GM18517 (cell line): ENCODE measurements at regions not wholly inside any gene's neighbourhood (a gene's known extent, or its start where the extent isn't known, plus 50 kb on each side); places are given as distances from the start of the nearest gene placed in this dataset.

Experiments used
- ATAC-seq: cut with Tn5 transposase; IDR thresholded peaks from one replicate; pipeline ENCODE4 v1.9.1; 2021; ENCODE audit warnings: mild to moderate bottlenecking, moderate library complexity; ENCODE audit not compliant: unreplicated experiment

DNA sequence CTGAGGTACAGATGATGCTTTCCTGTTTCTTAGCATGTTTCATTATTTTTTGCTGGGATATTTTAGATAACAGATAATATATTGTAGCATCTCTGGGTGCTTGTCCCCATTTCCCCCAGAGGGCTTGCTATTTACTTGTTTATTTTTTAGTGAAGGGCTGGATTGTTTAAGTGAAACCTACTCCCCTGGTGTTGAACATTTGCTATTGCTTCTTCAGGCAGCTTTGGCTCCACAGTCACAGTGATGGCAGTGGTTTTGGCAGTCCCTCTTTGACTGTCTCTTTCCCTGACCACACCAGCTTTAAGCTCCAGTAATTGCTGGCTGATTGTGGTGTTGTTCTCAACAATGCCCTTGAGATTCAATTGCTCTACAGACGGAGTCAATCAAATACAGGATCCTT, 128.9 kb downstream of the KLF13 start:
- ATAC-seq: no peak

DNA sequence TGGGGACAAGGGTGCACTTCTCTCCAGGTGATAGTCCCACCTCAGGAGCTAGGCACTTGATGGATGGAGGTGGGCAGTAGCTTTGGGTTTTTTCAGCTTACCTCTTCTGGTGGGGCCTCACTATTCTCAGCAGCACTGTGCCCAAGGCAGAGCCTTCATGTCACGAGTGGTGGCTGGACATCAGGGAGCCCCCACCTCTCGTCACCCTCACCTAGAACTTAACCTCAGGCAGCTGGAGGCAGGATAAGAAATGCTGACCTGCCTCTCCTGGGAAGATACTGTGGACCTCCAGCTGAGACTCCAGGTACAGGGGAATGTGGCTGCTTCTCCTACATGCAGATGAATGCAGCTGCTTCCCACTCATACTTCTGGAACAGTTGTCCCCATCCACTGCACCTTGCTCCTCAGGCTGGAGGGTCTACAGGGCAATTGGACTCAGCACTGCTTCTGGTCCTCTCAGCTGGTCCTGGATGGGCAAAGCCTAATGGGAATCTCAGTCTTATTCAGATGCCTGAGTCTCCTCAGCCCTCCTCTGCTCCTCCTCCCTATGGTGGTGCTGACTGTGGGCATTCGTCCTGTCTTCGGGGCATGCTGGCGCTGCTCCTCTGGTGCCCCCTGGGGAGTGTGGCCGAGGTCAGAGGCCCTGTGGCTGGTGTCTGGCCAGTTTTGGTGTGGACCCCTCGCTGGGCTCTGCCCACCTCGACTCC, 129.9 kb downstream of the KLF13 start:
- ATAC-seq: no peak

DNA sequence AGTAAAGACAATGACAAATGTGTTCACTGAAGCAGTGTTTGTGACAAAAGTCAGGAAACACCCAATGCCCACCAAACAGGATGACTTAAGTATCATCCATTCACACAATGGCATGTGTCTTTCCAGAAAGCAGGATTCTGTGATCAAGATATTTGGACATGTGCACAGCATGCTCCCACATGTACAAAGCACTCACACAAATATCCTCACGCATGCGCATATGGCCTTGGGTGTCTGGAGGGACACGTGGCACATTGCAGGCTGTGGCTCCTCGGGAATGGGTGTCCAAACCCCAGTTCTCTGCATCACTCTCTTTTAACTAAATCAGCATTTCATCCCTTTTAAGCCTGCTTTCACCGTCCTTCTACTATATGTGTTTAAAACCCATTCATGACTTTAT, 130.5 kb downstream of the KLF13 start:
- ATAC-seq: no peak

DNA sequence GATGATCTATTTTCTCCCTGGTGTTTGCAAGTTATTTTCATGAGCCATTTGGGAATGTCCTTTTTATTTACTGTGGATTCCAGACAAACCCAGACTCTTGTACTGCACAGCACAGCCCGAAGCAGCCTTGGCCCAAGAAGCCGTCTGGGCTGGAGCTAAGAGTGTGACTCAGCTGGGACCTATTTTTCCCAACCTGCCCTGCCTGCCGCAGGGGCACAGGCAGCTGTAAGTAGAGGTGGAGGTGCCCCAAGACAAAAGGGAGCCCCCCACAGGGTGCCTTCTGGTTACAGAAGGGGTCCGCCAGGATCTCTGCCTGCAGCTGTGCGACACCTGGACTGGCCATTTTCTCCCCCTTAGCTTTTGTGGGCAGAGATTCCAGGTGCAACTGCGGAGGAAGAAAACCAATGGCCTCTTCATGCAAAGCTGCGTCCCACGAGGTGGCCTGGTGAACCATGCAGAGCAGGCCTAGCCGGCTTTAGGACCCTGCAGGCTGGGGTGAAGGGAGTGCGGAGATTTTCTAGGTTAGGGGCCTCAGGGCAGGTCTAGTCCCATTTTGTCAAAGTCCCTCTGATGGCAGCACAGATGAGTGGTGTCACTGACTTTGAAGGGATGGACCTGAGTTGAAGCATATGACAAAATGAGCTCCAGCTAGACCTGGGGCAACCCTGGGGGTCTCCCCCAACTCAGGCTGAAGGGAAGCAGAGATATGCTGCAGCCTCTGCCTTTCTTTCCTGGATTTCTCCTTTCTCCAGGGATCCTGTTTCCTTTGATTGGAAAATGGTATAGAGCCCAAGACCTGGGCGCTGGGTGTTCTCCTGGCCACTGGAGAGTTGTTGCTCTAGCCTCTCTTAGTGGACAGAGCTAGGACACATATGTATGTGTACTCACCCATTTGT, 131.2 kb downstream of the KLF13 start:
- ATAC-seq: no peak

DNA sequence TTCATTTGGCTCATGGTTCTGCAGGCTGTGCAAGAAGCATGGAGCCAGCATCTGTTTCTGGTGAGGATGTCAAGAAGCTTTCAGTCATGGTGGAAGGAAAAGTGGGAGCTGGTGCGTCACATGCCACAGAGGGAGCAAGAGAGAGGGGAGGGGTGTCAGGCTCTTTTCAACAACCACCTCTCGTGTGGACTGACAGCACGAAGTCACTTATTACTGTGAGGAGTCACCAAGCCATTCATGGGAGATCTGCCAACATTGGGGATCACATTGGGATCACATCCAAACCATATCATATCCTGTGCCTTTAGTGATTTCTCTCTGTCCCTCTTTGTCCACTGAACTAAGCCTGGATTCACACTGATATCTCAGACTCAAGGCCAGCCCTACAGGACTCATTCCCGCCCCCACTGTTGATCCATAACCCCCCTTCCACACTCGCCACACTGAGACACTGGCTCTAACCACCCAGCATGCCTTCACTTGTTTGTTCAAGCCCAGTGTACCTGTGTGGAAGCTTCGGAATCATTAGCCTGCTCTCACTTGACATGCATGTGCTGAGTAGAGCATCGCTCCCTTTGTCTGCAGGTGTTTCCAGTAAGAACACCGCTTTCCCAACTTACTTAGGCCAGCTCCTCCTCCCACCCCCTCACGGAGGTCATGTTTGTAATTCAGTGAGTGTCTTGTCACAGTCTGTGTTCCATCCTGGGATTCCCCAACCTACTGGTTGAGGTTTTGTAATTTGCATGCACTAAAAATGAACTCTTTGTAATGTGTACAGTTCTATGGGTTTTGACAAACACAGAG, 132.2 kb downstream of the KLF13 start:
- ATAC-seq: peak; percentile 95

DNA sequence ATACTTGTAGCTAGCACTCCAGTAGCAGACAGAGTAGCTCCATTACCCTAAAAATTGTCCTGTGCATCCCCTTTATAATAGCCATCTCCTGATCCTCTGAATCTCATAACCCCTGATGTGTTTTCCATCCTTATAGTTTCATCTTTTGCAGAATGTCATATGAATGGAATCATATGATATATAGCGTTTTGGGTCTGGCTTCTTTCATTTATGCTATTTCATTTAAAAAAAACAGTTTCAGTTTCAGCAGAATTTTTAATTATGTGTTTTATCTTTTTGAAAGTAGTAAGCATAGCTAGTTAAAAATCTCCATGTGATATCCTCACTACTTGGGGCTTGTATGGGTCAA, 132.7 kb downstream of the KLF13 start:
- ATAC-seq: no peak

DNA sequence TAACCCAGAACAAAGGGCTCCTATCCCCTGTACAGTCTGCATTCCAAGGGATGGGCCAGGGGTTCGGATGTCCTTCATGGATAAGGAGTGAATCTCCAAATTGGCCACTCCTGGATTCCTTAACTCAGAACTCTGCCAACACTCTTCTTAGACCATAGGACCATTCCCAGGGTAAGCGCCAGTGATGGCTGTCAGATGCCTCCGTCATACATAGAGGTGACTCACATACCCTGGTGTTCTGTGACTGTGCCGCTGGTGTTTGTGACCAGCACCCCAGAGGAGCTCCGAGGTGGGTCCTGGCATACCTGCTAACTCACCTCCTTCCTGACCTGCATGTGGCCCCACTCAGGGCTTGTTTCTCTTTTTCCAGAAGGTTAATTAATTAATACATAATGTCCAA, 134.7 kb downstream of the KLF13 start:
- ATAC-seq: no peak

DNA sequence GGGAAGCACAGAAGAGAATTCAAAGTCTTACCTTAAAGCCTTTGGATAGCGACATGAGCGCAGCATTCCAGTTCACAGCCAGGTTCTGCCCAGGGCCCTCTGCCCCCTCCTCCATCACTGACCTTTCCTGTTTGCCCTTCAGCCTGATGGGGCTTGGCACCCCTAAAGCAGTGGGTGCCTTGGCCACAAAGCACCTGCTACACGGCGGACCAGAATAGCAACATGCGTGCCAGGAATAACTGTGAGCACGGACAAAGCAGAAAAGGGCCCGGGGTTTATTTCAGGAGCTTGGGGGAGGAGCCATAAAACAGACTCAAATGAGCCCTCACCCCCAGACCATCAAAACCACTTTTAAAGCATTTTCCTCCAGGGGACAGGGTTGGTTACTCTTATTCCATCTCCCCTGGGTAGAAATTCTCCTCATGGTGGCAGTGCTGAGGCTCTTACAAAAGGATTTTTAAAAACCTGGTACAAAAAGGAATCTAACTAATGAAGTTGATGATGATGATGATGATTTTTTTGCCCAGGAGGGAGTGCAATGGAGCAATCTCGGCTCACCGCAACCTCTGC, 135.4 kb downstream of the KLF13 start:
- no peak for ATAC-seq

DNA sequence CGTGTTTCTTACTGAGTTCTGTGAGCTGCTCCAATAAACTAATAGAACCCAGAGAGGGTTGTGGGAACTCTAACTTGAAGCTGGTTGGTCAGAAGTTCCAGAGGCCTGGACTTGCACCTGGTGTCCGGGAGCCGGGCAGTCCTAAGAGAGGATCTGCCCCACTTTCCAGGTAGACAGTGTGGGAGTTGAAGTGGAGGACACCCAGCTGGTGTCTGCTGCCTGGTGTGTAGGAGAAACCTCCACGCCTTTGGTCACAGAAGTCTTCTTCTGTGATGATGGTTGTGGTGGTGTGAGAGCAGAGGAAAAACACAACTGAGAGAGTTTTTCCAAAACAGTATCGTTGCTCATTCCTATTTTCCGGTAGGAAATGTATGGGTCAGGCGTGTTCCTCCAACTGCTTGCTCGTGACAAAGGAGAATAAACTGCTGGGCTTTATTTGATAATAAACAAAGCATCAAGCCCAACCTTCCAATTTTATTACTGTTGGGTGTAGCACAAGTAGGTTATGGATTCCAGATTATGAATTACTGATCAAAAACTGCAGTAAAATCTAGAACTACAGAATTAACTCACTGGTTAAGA, 137.0 kb downstream of the KLF13 start:
- no peak for ATAC-seq

DNA sequence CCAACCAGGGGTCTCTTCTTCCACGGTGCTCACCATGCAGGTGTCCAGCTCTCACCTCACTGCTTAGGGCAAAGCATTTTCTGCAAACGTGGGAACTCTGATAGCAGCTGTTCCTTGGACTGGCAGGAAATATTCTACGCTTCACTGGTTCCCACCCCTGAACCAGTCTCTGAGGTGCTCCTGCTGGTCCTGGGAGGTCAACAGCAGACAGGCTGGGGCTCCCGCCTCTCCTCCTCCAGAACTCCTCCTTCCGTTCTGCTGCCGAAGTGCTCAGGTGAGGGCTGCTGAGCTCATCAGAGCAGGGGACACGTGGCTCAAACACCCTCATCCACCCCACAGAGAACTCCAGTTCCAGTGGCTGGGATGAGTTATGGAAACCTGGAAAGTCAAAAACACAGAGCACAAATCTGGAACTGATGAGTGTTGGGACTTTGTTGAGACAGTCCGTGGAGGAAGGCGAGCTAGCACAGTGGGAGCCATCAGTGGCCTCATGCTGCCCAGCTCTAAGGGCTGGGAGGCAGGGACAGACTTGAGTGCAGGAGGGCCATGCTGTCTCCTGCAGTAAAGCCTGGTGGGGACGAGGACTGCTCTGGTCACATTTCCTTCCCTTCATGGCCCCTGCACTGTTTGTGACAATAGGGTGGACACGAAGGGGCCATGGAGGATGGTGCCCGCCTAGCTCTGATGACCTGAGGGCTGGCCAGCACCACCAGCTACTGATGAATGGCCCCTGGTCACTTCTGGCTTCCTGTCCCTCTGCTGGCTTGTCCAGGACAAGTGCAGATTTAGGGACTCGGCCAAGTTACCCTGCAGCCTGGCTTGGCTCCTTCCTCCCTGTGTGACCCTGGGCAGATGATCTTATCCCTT, 137.8 kb downstream of the KLF13 start:
- ATAC-seq: no peak

DNA sequence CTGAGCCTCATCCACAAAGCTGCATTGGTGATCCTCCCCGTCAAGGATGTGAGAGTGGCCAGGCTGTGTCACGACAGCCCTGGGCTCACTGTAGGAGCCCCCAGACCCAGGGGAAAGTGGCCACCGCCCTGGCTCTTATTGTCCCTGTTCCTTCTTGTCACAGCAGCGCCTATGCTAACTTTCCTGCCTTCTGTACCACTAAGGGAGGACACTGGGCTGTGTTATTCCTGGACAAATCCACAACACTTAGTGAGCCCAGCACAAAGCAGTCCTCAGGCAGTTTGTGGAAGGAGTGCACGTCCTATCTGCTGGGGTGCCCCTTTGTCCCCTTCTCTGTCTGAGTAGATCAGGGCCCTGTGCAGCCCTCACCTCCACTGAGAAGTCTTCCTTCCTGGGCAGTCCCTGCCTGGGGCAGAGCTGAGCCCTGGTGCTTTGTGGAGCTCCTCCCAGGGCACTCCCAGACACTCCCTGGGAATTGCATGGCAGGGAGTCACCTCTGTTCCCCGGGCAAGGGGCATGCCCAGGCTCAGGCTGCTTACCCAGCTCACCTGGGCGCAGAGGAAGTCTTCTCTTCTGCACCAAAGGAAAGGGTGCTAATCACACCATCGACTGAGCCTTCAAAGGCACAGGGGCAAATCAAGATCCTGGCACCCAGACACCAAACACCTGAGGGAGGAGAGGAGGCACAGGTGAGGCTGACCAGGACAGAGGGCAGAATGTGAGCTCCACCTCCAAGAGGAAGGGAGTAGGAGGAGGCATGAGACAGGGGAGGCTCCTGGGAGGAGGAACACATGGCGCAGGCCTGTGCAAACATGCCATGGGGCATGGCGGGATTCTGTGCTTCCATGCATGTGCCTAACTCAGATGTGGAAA, 138.7 kb downstream of the KLF13 start:
- no peak for ATAC-seq

DNA sequence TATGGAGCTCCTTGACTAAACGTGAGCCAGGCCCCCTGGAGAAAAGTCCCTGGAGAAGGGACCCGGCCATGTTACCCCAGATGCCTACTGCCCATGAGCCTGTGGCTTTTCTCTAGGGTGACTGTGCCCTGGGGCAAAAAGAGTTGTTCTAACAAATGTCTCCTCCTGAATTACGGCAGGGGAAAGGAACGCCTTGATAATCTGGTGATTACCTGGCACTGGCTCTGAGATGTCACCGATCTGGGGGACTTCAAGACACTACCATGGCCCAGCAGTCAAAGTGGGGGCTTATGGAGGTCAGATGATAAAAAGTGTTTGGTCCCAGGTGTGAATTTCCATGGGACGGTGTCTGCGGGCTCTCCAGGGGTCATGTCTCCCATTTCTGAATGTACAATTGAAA, 140.7 kb downstream of the KLF13 start:
- ATAC-seq: no peak

DNA sequence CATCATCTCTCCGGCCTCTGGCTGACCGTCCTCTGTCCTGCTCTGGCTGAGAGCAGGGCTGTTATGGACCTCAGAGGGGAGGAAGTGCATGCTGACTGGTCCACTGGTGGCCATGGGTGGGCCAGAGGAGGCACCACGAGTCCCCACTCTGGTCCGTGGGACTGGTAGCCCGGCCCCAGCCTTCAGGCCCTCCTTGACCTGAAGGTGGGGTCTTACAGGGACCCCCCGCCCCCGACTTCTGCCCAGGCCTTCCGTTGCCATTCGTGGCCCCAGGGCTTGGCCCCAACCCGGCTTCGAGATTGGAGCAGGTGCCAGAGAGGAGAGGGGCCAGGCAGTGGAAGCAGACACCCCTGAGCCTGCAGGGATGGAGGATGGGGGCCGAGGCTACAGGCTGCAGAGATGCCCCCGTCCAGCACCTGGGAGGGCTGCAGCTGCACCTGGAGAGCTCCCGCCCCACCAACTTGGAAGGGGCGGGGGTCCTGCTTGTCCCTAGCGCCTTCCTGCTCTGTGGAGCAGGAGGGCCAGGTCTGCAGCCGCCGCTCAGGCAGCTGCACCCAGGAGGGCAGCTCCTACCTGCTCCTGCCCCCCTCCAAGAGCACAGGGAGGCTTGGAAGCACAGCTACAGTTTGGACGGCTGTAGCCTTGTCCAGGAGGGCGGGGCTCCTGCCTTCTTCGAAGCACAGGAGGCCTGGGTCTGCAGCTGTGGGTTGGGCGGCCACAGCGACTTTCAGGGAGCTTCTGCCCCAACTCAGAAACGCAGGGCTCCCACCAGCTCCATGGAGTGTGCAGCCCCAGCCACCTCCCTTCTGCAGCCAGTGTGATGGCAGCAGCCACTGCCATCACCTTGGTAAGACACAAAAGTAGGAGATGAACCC, 142.5 kb downstream of the KLF13 start:
- no peak for ATAC-seq

DNA sequence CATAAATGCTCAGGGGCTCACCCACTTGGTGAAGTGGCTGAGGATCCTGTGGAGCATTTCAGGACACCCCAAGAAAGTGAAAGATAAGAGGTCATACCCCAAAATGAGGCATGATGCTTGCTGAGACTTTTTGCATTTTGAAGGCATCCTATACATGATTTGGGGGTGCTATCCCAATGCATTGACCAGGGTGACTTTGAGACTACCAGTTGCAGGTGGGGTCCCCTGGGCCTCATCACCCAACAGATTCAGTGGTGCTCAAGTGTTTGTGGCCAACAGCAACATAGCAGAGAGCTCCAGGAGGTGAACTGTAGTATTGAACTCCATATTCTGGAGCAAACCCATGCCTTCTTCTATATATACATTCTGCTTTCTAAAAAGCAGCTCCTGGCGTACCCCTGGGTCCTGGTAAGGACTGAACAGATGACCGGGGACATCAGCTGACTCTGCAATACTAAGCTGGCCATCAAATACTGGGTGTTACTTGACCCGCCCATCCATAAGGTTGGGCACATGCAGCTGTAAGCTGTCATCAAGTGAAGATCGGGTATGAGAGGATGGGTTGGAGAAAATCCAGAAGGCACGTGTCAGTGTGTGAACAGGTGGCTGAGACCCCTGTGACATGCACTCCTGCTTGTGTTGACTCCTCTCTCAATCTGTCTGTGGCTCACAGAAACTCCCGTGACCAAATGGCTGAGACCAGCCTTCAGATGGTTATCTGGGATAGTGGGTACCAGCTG, 143.3 kb downstream of the KLF13 start:
- ATAC-seq: no peak

DNA sequence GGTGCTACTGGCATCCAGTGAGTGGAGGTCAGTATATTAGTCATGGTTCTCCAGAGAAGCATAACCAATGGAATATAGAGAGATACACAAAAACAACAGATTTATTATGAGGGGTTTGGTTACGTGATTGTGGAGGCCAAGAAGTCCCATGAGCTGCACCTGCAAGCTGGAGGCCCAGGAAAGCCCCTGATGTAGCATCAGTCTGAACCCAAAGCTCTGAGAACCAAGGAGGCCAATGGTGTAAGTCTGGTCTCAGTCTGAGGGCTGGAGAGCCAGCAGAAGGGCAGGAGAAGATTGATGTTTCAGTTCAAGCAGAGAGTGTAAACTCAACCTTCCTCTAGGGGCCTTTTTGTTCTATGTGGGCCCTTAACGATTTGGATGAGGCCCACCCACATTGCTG, 144.1 kb downstream of the KLF13 start:
- no peak for ATAC-seq

DNA sequence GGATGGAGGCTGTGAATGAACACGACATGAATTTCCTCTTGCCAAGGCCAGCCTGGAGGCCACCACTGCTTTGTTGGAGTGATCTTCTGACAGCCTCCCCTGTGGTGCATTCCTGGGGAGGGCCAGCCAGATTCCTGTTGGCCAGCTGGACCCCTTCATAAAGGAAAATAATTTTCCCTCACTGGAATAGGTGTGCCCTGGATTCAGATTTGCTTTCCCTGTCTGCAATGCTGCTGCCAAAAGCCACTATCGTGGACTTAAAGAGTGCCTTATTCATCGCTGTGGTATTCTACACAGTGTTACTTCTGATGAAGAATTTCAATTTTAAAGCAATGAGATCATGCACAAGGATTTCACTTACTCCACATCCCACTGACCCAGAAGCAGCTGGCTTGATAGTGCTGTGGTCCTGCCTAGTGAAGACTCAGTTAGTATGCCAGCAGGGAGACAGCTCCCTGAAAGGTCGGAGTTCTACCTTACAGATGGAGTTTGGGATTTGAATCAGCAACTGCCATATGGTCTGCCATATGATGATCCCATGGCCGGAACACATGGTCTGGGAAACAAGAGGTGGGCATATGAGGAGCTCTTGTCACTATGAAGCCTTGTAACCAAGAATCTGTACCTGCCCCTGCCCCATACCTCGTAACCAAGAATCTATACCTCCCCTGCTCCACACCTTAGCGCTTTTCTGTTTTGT, 145.2 kb downstream of the KLF13 start:
- no peak for ATAC-seq
